Fibroblast of the conjunctiva (primary cell): ENCODE measurements at regions not wholly inside any gene's neighbourhood (a gene's known extent, or its start where the extent isn't known, plus 50 kb on each side); places are given as distances from the start of the nearest gene placed in this dataset.
"Not testable (repeated sequence)": the region's sequence is repeated elsewhere in the genome, so short reads cannot be mapped to it uniquely, and the experiment has no call there.

Experiments
- DNase-seq: peaks from one replicate; pipeline ENCODE4 v3.0.0-alpha.2; 2010; ENCODE audit warnings: low read depth

- no peak for DNase-seq
These were observed 296.7 kb downstream of the CYRIA start for GRCh38 chr2:16368951-16369350.

- no peak for DNase-seq
These were observed 297.3 kb downstream of the CYRIA start for GRCh38 chr2:16368328-16368727.

- no peak for DNase-seq
These were observed 300.3 kb downstream of the CYRIA start for GRCh38 chr2:16365366-16365765.

DNA sequence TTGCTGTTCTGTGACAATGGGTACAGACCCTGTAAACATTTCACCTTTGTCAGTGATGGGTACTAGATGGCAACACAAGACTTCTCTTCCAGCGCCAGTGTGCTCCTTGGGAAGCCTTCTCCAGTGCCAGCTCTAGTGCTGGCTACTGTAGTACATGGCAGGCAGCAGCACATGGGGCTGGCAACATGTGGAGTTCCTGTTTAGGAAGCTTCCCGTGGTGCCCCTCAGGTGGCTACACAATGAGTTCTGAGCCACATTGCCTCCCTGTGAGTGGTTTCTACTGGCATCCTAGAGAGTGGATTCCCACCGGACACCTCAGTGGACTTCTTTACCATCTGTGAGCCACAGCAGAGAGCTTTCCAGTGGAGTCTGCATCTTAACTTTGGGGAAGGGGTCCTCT lies 302.1 kb downstream of the CYRIA start:
- DNase-seq: no peak

GRCh38 chr2:16362611-16363010 lies 303.0 kb downstream of the CYRIA start:
- no peak for DNase-seq

DNA sequence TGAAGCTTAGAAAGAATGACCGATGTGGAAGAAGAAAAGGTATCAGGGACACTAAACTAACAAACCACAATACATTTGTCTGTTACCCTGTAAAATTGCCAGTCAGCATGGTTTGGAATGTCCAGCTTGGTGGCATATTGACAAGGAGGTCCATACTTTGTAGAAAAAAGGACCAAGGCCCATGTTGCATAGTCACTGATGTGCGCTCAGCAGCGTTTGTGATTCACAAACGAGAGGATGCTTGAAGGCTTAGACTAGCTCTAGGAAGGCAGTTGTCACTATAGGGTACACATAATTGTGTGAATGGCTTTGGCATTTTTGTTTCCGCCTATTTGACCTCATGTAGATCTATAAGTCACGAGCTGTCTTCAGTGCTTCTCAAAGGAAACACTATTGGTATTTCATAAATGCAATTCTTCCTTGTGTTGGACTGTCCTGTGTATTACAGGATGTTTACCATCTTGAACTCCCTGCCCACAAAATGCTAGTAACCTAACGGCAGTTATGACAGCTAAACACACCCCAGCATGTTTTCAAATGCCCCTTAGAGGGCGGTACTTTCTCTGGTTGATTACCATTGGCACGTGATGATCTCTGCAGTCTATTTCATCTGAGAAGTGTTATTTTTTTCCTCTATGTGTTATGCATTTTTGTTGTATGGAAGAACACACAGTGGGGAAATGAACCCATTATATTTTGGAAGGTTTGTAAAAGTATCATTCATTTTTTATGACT lies 304.2 kb downstream of the CYRIA start:
- DNase-seq: no peak

GRCh38 chr2:16359961-16360360 lies 305.7 kb downstream of the CYRIA start:
- DNase-seq: no peak

DNA sequence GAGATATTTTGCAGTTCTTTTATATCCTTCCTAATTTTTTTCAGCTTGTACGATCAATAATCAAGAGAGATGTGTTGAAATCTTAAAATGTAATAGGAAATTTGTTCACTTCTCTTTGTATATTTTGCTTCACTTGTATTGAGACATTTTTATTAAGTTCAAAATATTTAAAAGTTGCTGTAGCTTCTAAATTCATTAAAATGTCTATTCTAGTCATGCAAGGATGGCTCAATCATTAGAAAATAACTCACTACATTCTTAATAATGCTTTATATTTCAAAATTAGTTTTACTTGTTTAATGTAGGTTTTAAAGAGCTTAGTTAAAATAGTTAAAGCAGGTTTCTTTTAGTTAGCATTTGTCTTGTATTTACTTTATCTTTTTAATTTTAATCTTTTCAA lies 308.4 kb downstream of the CYRIA start:
- DNase-seq: no peak

DNA sequence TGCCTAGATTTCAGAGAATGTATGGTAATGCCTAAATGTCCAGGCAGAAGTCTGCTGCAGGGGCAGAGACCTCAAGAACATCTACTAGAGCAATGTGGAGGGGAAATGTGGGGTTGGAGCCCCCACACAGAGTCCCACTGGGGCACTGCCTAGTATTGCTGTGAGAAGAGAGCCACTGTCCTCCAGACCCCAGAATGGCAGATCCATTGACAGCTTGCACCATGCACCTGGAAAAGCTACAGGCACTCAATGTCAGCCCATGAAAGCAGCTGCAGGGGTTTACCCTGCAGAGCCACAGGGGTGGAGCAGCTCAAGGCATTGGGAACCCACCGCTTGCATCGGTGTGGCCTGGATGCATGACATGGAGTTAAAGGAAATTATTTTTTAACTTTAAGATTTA lies 314.1 kb downstream of the CYRIA start:
- DNase-seq: no peak

DNA sequence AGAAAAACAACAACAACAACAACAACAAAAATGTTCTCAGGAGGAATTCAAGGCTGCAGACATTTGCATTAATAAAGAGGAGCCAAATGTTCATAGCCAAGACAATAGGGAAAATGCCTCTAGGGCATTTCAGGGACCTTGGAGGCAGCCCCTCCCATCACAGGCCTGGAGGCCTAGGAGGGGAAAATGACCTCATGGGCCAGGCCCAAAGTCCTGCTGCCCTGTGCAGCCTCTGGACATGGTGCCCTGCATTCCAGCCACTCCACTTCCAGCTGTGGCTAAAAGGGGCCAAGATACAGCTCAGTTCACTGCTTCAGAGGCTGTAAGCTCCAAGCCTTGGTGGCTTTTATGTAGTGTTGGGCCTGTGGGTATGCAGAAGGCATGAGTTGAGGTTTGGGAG lies 314.5 kb downstream of the CYRIA start:
- no peak for DNase-seq

DNA sequence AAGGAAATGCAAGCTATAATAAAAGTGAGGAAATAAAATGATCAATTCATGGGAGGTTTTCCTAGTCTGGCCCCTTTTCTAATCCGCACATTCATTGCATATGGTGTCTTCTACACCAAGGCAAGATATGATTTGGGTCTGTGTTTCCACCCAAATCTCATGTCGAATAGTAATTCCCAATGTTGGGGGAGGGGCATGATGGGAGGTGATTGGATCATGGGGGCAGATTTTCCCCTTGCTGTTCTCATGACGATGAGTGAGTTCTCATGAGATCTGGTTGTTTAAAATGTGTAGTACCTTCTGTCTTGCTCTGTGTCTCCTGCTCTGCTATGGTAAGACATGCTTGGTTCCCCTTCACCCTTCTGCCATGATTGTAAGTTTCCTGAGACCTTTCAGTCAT lies 315.4 kb downstream of the CYRIA start:
- no peak for DNase-seq

GRCh38 chr2:16349811-16350210 lies 315.8 kb downstream of the CYRIA start:
- DNase-seq: no peak

DNA sequence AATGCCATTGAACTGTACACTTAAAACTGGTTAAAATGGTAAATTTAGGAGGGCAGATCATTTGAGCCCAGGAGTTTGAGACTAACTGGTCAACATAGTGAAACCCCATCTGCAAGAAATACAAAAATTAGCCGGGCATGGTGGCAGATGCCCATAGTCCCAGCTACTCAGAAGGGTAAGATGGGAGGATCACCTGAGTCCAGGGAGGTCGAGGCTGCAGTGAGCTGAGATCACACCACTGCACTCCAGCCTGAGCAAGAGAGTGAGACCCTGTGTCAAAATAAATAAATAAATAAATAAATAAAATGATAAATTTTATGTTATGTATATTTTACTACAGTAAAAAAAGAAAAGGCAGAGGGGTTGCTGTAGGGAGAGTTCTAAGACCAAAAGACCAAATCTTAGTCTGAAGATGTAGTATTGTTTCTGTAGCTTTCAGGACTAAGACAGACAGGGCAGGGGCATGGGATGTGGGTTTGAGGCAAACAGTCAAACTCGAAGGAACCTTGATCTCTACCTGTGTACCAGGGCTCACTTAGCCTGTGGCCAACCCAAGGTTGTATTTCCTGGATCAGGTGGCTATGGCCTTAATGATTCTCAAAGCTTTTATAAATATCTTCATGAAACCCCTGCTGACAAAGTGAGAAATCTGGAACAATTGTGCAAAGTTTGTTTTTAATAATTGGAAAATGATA lies 316.7 kb downstream of the CYRIA start:
- DNase-seq: no peak

DNA sequence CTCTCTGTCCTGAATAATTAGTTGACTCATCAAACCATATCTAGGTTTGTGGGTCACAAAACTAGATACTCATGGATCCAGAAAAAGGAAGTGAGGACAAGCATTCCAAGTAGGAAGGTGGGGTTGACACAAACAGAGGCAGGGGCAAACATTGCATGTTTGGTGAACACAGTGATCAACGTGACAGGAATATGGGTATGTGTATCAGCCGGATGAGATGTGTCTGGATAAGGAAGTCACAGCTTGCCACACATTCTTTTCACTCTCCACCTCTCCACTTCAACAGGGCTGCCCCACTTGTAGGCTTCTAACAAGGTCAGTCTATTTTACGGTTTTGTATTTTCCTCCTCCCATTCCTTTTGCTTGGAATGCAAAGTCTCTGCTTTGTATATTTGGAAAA lies 319.0 kb downstream of the CYRIA start:
- no peak for DNase-seq

DNA sequence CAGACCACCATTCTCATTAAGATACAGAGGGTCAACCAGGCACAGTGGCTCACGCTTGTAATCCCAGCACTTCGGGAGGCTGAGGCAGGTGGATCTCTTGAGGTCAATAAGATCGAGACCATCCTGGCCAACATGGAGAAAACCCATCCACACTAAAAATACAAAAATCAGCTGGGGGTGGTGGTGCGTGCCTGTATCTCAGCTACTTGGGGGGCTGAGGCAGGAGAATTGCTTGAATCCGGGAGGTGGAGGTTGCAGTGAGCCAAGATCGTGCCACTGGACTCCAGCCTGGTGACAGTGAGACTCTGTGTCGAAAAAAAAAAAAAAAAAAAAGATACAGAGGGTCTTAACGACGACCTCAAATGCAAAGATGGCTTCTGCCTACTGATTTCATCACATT lies 320.4 kb downstream of the CYRIA start:
- not testable (repeated sequence) for DNase-seq

- DNase-seq: no peak
These were observed 326.4 kb downstream of the CYRIA start for GRCh38 chr2:16339206-16339605.

- no peak for DNase-seq
These were observed 327.6 kb downstream of the CYRIA start for GRCh38 chr2:16338026-16338425.

DNA sequence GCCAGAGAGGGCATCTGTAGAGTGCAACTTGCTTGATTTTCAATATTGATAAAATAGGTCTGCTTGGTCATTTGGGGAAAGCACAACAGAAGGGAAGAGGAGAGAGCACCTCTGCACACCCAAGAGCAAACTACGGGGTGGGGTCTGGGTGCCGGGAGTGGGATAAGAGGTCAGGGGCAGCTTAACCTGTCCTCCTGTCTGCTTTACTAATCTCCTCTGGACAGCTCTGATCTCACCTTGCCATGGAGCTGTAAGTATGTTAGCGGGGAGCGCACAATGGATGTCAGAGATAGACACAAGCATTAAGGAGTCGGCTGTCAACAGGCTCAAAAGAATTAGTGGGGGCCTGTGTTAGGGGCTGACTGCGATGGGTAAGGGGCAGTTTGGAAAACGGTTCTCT lies 328.7 kb downstream of the CYRIA start:
- no peak for DNase-seq

DNA sequence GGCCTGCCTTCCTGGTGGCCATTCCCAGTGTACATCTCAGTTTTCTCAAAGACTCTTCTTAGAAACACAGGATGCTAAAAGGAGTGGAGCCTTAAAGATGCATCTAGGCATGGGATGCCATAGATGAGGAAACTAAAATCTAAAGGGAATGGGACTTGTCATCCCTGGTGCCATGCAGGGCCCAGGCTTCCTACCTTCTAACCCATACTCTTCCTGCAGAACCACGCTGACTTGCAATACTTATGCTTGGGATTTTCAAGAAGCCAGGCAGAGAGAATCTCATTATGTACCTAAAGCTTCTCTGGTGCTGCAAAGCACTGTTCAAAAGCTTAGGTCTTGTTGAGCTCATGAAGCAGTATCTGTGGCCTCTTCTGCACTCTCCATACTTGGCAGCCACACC lies 329.1 kb downstream of the CYRIA start:
- no peak for DNase-seq

DNA sequence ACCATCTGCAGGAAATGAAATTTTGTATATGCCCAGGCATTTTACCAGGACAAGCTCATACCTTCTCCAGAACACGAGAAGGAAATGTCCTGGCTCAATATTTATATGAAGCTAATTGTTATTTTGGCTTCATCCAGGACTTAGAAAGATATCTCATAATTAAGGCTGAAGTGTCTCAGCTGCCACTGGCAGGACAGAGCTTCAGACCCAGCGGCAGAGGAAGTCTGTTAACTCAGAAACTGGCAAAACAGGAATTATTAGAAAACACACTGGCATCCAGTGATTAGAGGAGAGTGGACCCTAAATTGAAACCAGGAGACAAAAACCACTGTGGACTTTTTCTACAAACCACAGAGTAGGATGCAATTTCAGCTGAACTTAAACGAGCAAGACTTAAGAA lies 329.7 kb downstream of the CYRIA start:
- DNase-seq: no peak

DNA sequence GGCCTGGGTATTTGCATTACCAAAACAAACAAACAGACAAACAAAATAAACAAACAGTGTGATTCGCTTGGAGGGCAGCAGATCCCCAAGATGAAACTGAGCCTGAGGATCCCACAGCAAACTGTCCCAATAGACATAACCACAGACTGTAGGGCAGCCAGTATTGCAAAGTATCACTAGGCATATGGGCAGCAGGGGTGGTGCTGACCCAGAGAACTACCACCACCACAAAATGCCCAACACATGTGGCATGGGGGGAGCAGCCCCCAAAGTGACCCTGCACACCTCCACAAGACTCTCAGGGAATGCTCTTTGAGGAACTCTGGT lies 330.1 kb downstream of the CYRIA start:
- DNase-seq: no peak

GRCh38 chr2:16334886-16335603 lies 330.6 kb downstream of the CYRIA start:
- no peak for DNase-seq

DNA sequence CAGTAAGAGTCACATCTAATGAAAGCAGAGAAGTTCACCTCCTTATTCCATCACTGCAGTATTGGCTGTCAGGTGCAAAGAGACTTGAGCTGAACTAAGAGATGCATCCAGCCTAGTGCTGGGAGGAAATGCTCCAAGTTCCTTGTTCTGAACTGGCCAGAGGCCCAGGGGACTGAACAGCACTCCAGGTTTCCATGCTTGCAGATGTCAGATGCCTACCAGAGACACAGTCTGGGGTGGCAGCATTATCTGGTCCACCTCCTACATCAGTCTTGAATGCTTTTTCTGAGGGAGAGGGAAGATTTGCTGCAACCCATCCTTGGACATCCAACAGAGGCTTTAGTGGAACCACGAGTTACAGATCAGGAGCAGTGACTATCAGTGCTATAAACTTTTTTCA lies 331.3 kb downstream of the CYRIA start:
- DNase-seq: no peak
